ENCODE measurements at regions not wholly inside any gene's neighbourhood (a gene's known extent, or its start where the extent isn't known, plus 50 kb on each side); places are given as distances from the start of the nearest gene placed in this dataset.

GRCh38 chr5:120055858-120056257 is 408.2 kb upstream of the PRR16 start:
- TF ChIP-seq CTCF (conservative IDR thresholded peaks at IDR 0.05): peak; percentile 28
- TF ChIP-seq ZFX (IDR thresholded peaks at IDR 0.05): no peak

Measured in C4-2B (cell line).